Heart left ventricle (tissue), 16 donors: ENCODE measurements at regions not wholly inside any gene's neighbourhood (a gene's known extent, or its start where the extent isn't known, plus 50 kb on each side); places are given as distances from the start of the nearest gene placed in this dataset.

ENCODE experiments used
- ATAC-seq, 4 donors: fragments of 200-7000 bp; cut with Tn5 transposase; one replicate each; pipeline ENCODE4 v1.9.1; 2020 to 2022; ENCODE audit warnings: moderate library complexity in 4 of 4, mild to moderate bottlenecking in 3 of 4, moderate number of reproducible peaks in 1 of 4
- DNase-seq, 5 donors: peaks; one replicate each; pipeline ENCODE4 v3.0.0-alpha.2; 2020
- H3K27ac ChIP-seq, 12 donors: fragments of 200-600 bp; sonication (generic) in 4 of 12; one replicate each; pipeline versions ENCODE4 v1.5.0 to v1.8.0; 2016 to 2022; ENCODE audit warnings: mild to moderate bottlenecking in 2 of 12
- H3K27me3 ChIP-seq, 9 donors: fragments of 200-600 bp; sonication (generic) in 2 of 9; one replicate each; pipeline versions ENCODE4 v1.5.1 to v1.8.0; 2016 to 2022; ENCODE audit warnings: mild to moderate bottlenecking in 3 of 9
- H3K36me3 ChIP-seq, 9 donors: fragments of 200-600 bp; sonication (generic) in 2 of 9; one replicate each; pipeline versions ENCODE4 v1.5.0 to v1.8.0; 2018 to 2022; ENCODE audit warnings: mild to moderate bottlenecking in 2 of 9
- H3K4me1 ChIP-seq, 12 donors: fragments of 200-600 bp; sonication (generic) in 4 of 12; one replicate each; pipeline versions ENCODE4 v1.5.0 to v1.8.0; 2016 to 2022; ENCODE audit warnings: mild to moderate bottlenecking in 3 of 12
- H3K4me3 ChIP-seq, 12 donors: fragments of 200-600 bp; sonication (generic) in 4 of 12; one replicate each; pipeline versions ENCODE4 v1.5.0 to v1.8.0; 2017 to 2022; ENCODE audit warnings: mild to moderate bottlenecking in 9 of 12, moderate library complexity in 4 of 12
- H3K9me3 ChIP-seq, 12 donors: fragments of 200-600 bp; sonication (generic) in 4 of 12; one replicate each; pipeline versions ENCODE4 v1.5.0 to v1.8.0; 2016 to 2022; ENCODE audit warnings: mild to moderate bottlenecking in 1 of 12
- POLR2A ChIP-seq, 2 donors: fragments of 450-650 bp; IDR thresholded peaks; one replicate each; pipeline ENCODE4 v1.6.1; 2017; ENCODE audit warnings: antibody characterized with exemption in 2 of 2, mild to moderate bottlenecking in 2 of 2, moderate library complexity in 2 of 2
- WGBS, 4 donors: extraction: QIAGEN DNeasy Blood & Tissue Kit in 2 of 4; methylation state at CpG; one replicate each; pipeline versions ENCODE4 v1.1.5 to v1.1.7; 2013 to 2018; 5-methylcytosine and 5-hydroxymethylcytosine counted together
- intact Hi-C, 10 donors: fragments of 100-400 bp; cut with DNase I; formaldehyde crosslinking; loops; one replicate each; pipeline versions ENCODE4 v1.11.1 to v1.14.2; 2022
- TF ChIP-seq, protein P1 (sequence below), 12 donors: fragments of 200-600 bp; sonication (generic) in 4 of 12; IDR thresholded peaks; one replicate each; pipeline versions ENCODE4 v1.5.0 to v1.8.0; 2018 to 2022; ENCODE audit warnings: antibody characterized with exemption in 12 of 12, mild to moderate bottlenecking in 5 of 12
- donor health status: ischemic (EF 13 %, LVEDD 7.1; RV severe dilation, severe dysfunction).
- donor health status: healthy with polysubstance abuse.
- donor health status: DM: no; HTN: yes; CAD: no.
- donor health status: DM: no; HTN: no; CAD: no.
- donor health status: ischemic (EF 25% LVEDD 6.9; RV normal size, moderate dysfunction).
- donor health status: ischemic (EF 25% LVEDD 5.7; RV mildly dilated, moderate dysfunction).
- donor health status: healthy.
- donor health status: DM: yes; HTN: yes; CAD: no.
- donor health status: ischemic (EF 35%, LVEDD 5.7; RV mildly dilated, moderate dysfunction).
- donor health status: nonischemic (EF 11% LVEDD 7.7; RV severe dilation, severe dysfunction).
- donor health status: DM: yes; HTN: yes; CAD: no.
- donor health status: PGD.
- donor health status: ischemic (EF 29% LVEDD 5.4; RV normal size, mild dysfunction).
- donor health status: nonischemic (EF 23%, LVEDD 6.1; RV moderate dilation, normal function).

DNA sequence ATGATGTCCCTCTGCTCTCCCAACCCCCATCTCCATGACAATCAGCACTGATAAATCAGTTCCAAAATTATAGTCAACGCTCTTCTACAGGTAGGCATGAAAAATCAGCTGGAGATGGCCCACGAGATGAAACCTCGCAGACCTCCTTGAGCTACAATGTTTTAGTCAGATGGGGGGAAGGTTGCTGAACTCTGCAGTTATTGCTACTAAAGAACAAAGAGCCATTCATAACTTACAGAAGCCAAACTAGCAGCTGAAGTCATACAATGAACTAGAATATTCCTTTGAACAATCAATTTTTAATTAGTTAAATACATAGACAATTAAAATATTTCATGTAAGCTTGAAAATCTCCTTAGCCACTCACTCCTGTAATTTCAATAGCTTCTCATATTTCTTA lies 179.2 kb downstream of the NHLRC3 start:
- DNase-seq (no peak), ATAC-seq (no peak)
- H3K4me1 ChIP-seq, result no peaks in the 10 kb centered on the region
- TF ChIP-seq, protein P1, sequence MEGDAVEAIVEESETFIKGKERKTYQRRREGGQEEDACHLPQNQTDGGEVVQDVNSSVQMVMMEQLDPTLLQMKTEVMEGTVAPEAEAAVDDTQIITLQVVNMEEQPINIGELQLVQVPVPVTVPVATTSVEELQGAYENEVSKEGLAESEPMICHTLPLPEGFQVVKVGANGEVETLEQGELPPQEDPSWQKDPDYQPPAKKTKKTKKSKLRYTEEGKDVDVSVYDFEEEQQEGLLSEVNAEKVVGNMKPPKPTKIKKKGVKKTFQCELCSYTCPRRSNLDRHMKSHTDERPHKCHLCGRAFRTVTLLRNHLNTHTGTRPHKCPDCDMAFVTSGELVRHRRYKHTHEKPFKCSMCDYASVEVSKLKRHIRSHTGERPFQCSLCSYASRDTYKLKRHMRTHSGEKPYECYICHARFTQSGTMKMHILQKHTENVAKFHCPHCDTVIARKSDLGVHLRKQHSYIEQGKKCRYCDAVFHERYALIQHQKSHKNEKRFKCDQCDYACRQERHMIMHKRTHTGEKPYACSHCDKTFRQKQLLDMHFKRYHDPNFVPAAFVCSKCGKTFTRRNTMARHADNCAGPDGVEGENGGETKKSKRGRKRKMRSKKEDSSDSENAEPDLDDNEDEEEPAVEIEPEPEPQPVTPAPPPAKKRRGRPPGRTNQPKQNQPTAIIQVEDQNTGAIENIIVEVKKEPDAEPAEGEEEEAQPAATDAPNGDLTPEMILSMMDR (IDR thresholded peaks at IDR 0.05), result no peak
- TF ChIP-seq POLR2A (IDR thresholded peaks at IDR 0.05), result no peak
- no peak overlapping the region for H3K4me3 ChIP-seq
- H3K9me3 ChIP-seq, result peaks cover 0 to 2% (median 0%) of the 10 kb centered on the region in 12 donors
- no peaks in the 10 kb centered on the region for H3K36me3 ChIP-seq
- H3K27me3 ChIP-seq, result no peaks in the 10 kb centered on the region
- WGBS, 4 donors, result 86 to 93% (median 88%) methylated on average over 3 of the region's 3 CpGs
- no peak overlapping the region for H3K27ac ChIP-seq
- intact Hi-C loops, result no loop called here

DNA sequence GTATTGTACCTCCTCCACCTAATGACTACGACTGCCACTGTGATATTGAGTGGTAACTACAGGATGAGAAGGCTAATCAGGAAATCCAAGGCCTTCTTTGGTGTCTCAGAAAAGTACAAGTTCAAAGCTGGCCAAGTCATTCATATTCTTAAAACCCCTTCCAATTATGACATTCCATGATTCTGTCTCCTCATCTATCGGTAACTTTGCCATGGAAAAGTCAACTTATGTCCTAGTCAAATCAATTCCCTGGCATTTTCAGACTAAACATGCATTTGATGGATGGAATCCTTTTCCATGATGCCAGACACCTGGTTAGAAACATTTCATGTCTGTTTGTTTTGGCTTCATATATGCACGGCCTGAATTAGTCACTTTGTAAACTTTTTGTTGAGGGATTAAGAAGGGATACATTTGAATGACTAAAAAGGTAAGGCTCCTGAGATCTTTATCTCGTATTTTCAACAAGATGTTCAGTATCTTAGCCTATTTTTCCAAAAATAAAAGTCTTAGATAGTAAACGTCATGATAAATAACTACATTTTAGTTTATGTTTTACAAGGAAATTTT lies 186.5 kb downstream of the NHLRC3 start:
- H3K36me3 ChIP-seq, result no peaks in the 10 kb centered on the region
- intact Hi-C loops, result no loop called here
- H3K27me3 ChIP-seq, result no peaks in the 10 kb centered on the region
- WGBS, 4 donors, result 80 to 85% (median 82%) methylated on average over 5 of the region's 5 CpGs
- DNase-seq (no peak), ATAC-seq (no peak)
- no peak for TF ChIP-seq POLR2A (IDR thresholded peaks at IDR 0.05)
- TF ChIP-seq, protein P1 (IDR thresholded peaks at IDR 0.05), result no peak
- no peak overlapping the region for H3K4me3 ChIP-seq
- H3K27ac ChIP-seq, result no peak overlapping the region
- H3K4me1 ChIP-seq, result peaks cover 0 to 16% (median 7%) of the 10 kb centered on the region in 12 donors
- peaks cover 0 to 12% (median 0%) of the 10 kb centered on the region in 12 donors for H3K9me3 ChIP-seq

DNA sequence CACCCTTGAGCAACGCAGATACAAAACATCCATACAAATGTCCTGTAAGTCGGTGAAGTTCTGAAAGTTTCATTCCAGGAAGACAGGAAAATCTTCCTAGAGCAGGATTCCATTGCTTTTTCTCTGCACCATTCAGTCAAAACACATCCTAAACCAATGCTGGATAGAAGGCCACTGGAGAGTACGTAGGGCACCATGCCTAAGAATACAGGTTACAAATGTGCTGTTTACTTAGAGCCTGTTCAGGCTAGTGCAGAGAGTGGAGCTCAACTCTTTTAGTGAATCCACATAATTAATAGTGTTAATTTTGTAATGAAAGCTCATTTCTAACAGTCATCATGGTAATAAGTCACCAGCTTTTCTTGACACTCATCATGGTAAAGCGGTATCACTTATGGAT lies 187.6 kb downstream of the NHLRC3 start:
- TF ChIP-seq POLR2A (IDR thresholded peaks at IDR 0.05), result no peak
- TF ChIP-seq, protein P1 (IDR thresholded peaks at IDR 0.05), result no peak
- peak overlapping the region in 4 of 12 donors; percentile 1 to 62 (median 44) for H3K27ac ChIP-seq
- intact Hi-C loops, result no loop called here

DNA sequence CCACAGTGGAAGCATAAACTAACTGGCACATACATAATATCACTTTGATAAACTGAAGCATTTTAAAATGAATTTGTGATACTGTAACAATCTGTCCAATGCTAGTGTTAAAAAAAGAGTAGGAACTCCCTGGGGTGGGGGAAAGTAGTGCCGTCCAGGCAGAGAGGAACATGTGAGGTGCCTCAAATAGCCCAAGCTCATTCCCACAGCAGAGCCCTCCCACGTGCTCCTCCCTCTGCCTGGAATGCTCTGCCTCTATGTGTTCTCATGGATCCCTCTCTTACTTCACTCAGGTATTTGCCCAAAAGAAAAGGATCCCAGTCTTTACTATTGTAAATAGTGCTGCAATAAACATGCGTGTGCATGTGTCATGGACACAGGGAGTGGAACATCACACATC lies 188.1 kb downstream of the NHLRC3 start:
- H3K27me3 ChIP-seq, result no peaks in the 10 kb centered on the region
- ATAC-seq, result peak; percentile 77 to 97 (median 88)
- no peak overlapping the region for H3K4me3 ChIP-seq
- H3K9me3 ChIP-seq, result peaks cover 0 to 12% (median 0%) of the 10 kb centered on the region in 12 donors
- no peak for TF ChIP-seq POLR2A (IDR thresholded peaks at IDR 0.05)
- TF ChIP-seq, protein P1 (IDR thresholded peaks at IDR 0.05), result no peak
- H3K4me1 ChIP-seq, result peaks cover 0 to 16% (median 7%) of the 10 kb centered on the region in 12 donors
- WGBS, 4 donors, result 45 to 54% (median 52%) methylated on average over 3 of the region's 3 CpGs
- H3K36me3 ChIP-seq, result no peaks in the 10 kb centered on the region
- intact Hi-C loops, result no loop called here
- peak overlapping the region in 3 of 12 donors; percentile 30 to 62 (median 57) for H3K27ac ChIP-seq
- peak in 4 of 5 donors; percentile 44 to 68 (median 53) for DNase-seq

More for the DNA sequence above, 187.6 kb downstream of the NHLRC3 start:
- no peaks in the 10 kb centered on the region for H3K27me3 ChIP-seq
- WGBS, 4 donors, result 71 to 91% (median 82%) methylated on average over 4 of the region's 4 CpGs
- peaks cover 0 to 16% (median 7%) of the 10 kb centered on the region in 12 donors for H3K4me1 ChIP-seq
- H3K4me3 ChIP-seq, result no peak overlapping the region
- ATAC-seq (peak in 1 of 4 donors; percentile 57), DNase-seq (no peak)
- peaks cover 0 to 12% (median 0%) of the 10 kb centered on the region in 12 donors for H3K9me3 ChIP-seq
- no peaks in the 10 kb centered on the region for H3K36me3 ChIP-seq
